ENCODE measurements at regions not wholly inside any gene's neighbourhood (a gene's known extent, or its start where the extent isn't known, plus 50 kb on each side); places are given as distances from the start of the nearest gene placed in this dataset.
A peak's percentile ranks its signal among the peaks of the same experiment; 100 is the strongest.

DNA sequence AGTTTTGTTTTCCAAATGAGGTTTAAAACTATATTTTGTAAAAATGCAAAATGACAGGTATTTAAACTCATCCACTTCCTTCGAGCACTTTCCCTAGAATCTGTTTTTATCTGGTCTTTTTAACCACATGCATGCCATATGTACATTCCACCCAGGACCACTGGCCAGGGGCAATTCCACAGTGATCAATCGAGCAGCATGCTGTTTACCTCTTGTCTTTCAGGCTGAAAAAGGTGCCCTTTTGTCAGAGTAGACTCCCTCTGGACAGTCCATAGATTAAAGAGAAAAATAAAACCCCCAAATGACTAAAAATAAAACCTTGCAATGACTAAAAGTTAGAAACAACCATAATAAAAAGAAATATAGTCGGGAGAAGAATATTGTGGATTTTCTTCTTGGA, 313.3 kb downstream of the LMO4 start:
- no peak overlapping the region for H3K4me3 ChIP-seq (ENCODE audit: low read depth, low read length)
- DNase-seq (ENCODE audit: low read depth), result no peak
- TF ChIP-seq, protein P1, sequence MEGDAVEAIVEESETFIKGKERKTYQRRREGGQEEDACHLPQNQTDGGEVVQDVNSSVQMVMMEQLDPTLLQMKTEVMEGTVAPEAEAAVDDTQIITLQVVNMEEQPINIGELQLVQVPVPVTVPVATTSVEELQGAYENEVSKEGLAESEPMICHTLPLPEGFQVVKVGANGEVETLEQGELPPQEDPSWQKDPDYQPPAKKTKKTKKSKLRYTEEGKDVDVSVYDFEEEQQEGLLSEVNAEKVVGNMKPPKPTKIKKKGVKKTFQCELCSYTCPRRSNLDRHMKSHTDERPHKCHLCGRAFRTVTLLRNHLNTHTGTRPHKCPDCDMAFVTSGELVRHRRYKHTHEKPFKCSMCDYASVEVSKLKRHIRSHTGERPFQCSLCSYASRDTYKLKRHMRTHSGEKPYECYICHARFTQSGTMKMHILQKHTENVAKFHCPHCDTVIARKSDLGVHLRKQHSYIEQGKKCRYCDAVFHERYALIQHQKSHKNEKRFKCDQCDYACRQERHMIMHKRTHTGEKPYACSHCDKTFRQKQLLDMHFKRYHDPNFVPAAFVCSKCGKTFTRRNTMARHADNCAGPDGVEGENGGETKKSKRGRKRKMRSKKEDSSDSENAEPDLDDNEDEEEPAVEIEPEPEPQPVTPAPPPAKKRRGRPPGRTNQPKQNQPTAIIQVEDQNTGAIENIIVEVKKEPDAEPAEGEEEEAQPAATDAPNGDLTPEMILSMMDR (IDR thresholded peaks at IDR 0.05; ENCODE audit: insufficient read depth, low read length), result no peak

- DNase-seq (ENCODE audit: low read depth), result no peak
- TF ChIP-seq, protein P1 (IDR thresholded peaks at IDR 0.05; ENCODE audit: insufficient read depth, low read length), result no peak
- H3K4me3 ChIP-seq (ENCODE audit: low read depth, low read length), result no peak overlapping the region
Measured at GRCh38 chr1:87642581-87643221, 314.0 kb downstream of the LMO4 start.

DNA sequence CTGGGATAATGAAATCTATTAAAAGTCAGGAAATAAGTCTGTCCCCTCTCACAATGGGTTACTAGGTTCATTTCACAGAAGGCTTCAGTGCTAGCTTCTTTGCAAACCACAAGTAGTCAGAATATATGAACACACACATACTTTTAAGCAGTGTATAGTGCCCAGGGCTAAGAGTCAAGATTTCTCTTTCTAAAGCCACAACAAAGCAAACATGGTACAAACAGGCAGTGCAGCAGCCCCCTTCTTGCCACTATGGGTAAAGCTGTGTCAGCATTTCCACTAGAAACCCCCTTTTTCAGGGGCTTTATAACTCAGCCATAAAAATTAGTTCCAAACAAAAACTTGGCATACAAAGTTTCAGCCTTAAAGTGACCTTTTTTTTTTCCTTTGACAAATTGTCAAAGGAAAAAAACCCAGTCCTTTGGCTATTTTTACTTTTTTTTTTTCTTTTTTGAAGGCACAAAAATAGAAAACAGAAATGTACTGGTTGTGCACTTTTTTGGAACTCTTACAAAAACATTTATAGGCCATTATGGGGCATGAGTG, 315.4 kb downstream of the LMO4 start:
- no peak overlapping the region for H3K4me3 ChIP-seq (ENCODE audit: low read depth, low read length)
- TF ChIP-seq, protein P1 (IDR thresholded peaks at IDR 0.05; ENCODE audit: insufficient read depth, low read length), result no peak
- DNase-seq (ENCODE audit: low read depth), result peak; percentile 7

GRCh38 chr1:87644579-87645190, 316.0 kb downstream of the LMO4 start:
- TF ChIP-seq, protein P1 (IDR thresholded peaks at IDR 0.05; ENCODE audit: insufficient read depth, low read length), result no peak
- no peak overlapping the region for H3K4me3 ChIP-seq (ENCODE audit: low read depth, low read length)
- peak; percentile 59 for DNase-seq (ENCODE audit: low read depth)

DNA sequence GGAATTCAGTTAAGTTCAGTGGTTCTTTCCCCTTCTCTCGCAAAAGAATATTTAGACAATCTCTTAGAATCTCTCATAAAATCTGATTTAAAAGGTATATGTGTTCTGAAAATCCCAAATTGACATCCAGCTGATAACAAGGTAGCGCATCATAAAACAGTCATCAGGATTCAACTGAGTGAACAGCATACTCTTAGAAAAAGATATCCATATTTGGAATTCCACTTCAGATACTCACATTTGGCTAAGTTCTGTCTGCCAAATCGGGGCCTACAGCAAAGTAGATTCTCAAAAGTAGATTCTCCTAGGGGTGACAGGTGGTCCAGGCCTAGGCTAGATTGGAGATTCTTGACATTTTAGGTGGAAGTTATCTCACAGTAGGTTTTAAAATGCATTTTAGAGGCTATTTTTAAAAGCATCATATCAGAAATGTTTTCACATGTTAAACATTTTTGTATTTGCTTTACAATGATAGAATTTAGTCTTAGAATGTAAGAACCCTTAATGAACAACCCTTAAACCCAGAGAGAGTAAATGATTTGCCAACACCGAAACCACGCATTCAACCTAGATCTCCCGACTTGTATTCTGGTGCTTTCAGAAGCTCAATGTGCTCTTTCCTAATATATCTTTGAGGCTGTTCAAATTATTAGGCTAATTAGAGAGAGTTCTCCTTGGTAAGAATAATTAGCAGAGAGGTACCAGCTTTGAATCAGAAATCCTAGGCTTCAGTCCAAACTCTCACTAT, 318.9 kb downstream of the LMO4 start:
- no peak overlapping the region for H3K4me3 ChIP-seq (ENCODE audit: low read depth, low read length)
- TF ChIP-seq, protein P1 (IDR thresholded peaks at IDR 0.05; ENCODE audit: insufficient read depth, low read length), result no peak
- DNase-seq (ENCODE audit: low read depth), result no peak

DNA sequence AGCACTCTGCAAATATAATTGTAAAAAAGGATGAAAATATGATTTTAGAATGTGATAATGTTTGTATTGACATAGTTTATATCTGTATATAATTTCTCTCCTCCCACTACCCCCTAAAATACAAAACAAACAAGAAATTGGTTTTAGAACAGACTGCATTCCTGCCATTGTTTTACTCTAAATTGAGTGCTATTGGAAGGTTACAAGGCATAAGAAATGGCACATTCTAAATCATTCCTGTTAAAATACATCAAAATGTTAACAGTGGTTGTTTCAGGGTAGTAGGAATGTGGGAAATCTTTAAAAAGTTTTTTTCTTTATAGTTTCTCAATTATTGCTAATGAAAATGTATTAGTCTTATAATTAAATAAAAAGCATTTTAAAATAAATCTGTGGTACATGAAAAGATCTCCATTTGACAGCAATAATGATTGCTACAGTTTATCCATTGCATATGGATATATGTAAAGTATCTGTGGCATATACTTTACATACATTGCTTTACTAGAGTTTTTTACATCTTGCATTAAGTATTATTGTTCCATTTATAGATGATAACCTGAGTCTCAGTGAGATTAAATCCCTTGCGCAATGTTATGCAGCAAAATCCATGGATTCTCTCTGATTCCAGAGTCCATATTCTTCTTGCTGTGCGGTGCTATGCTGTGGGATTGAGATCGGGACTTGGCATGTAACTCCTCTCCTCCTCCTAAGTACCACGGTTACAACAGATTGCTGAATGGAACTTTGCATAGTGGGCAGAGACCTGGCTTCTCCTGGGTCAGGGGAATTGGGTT, 319.8 kb downstream of the LMO4 start:
- DNase-seq (ENCODE audit: low read depth), result no peak

More for the DNA sequence above, 319.8 kb downstream of the LMO4 start:
- TF ChIP-seq, protein P1 (IDR thresholded peaks at IDR 0.05; ENCODE audit: insufficient read depth, low read length), result no peak
- no peak overlapping the region for H3K4me3 ChIP-seq (ENCODE audit: low read depth, low read length)
